ENCODE measurements at regions not wholly inside any gene's neighbourhood (a gene's known extent, or its start where the extent isn't known, plus 50 kb on each side); places are given as distances from the start of the nearest gene placed in this dataset.

- DNase-seq (ENCODE audit: low spot score), result no peak
These were observed 185.1 kb upstream of the DIPK2B start for GRCh38 chrX:45385757-45386156.

- no peak for DNase-seq (ENCODE audit: low spot score)
These were observed 181.2 kb upstream of the DIPK2B start for GRCh38 chrX:45381841-45382240.

- no peak for DNase-seq (ENCODE audit: low spot score)
These were observed 180.7 kb upstream of the DIPK2B start for GRCh38 chrX:45381366-45381765.

- DNase-seq (ENCODE audit: low spot score), result no peak
These were observed 178.6 kb upstream of the DIPK2B start for GRCh38 chrX:45379236-45379635.

- no peak for DNase-seq (ENCODE audit: low spot score)
These were observed 171.5 kb upstream of the DIPK2B start for GRCh38 chrX:45372151-45372550.

GRCh38 chrX:45368705-45369104, 168.0 kb upstream of the DIPK2B start:
- DNase-seq (ENCODE audit: low spot score), result no peak

- no peak for DNase-seq (ENCODE audit: low spot score)
These were observed 162.9 kb upstream of the DIPK2B start for GRCh38 chrX:45363596-45363995.

GRCh38 chrX:45360571-45360970, 159.9 kb upstream of the DIPK2B start:
- no peak for DNase-seq (ENCODE audit: low spot score)

GRCh38 chrX:45358392-45358791, 157.7 kb upstream of the DIPK2B start:
- no peak for DNase-seq (ENCODE audit: low spot score)

- no peak for DNase-seq (ENCODE audit: low spot score)
These were observed 152.8 kb upstream of the DIPK2B start for GRCh38 chrX:45353456-45353855.

- DNase-seq (ENCODE audit: low spot score), result no peak
These were observed 151.9 kb upstream of the DIPK2B start for GRCh38 chrX:45352611-45353010.

- DNase-seq (ENCODE audit: low spot score), result no peak
These were observed 150.8 kb upstream of the DIPK2B start for GRCh38 chrX:45351478-45351877.

GRCh38 chrX:45348296-45348695, 147.6 kb upstream of the DIPK2B start:
- no peak for DNase-seq (ENCODE audit: low spot score)

GRCh38 chrX:45347877-45348276, 147.2 kb upstream of the DIPK2B start:
- no peak for DNase-seq (ENCODE audit: low spot score)

- no peak for DNase-seq (ENCODE audit: low spot score)
These were observed 143.9 kb upstream of the DIPK2B start for GRCh38 chrX:45344594-45344993.

- DNase-seq (ENCODE audit: low spot score), result no peak
These were observed 128.5 kb upstream of the DIPK2B start for GRCh38 chrX:45329217-45329616.

- no peak for DNase-seq (ENCODE audit: low spot score)
These were observed 124.3 kb upstream of the DIPK2B start for GRCh38 chrX:45324941-45325340.

GRCh38 chrX:45323387-45323786, 122.7 kb upstream of the DIPK2B start:
- no peak for DNase-seq (ENCODE audit: low spot score)

- no peak for DNase-seq (ENCODE audit: low spot score)
These were observed 122.1 kb upstream of the DIPK2B start for GRCh38 chrX:45322820-45323219.

GRCh38 chrX:45322382-45322781, 121.7 kb upstream of the DIPK2B start:
- DNase-seq (ENCODE audit: low spot score), result peak; percentile 70

GRCh38 chrX:45320191-45320590, 119.5 kb upstream of the DIPK2B start:
- DNase-seq (ENCODE audit: low spot score), result no peak

- DNase-seq (ENCODE audit: low spot score), result no peak
These were observed 109.1 kb upstream of the DIPK2B start for GRCh38 chrX:45309801-45310200.

- DNase-seq (ENCODE audit: low spot score), result no peak
These were observed 108.4 kb upstream of the DIPK2B start for GRCh38 chrX:45309096-45309495.

GRCh38 chrX:45306794-45307193, 106.1 kb upstream of the DIPK2B start:
- no peak for DNase-seq (ENCODE audit: low spot score)

GRCh38 chrX:45300638-45301037, 100.0 kb upstream of the DIPK2B start:
- no peak for DNase-seq (ENCODE audit: low spot score)
